H9 (cell line): ENCODE measurements at regions not wholly inside any gene's neighbourhood (a gene's known extent, or its start where the extent isn't known, plus 50 kb on each side); places are given as distances from the start of the nearest gene placed in this dataset.

Source experiments
- DNase-seq: peaks from one replicate; pipeline ENCODE4 v3.0.0-alpha.2; 2017
- H2AFZ ChIP-seq: one replicate; pipeline ENCODE4 v1.6.1; 2013; ENCODE audit warnings: mild to moderate bottlenecking, low read length, control low read depth, moderate library complexity
- H2AK5ac ChIP-seq: 2 replicates; pipeline ENCODE4 v1.6.1; 2013; ENCODE audit warnings: low read length, control low read depth, mixed read lengths; ENCODE audit not compliant: insufficient read length
- H2BK120ac ChIP-seq: one replicate; pipeline ENCODE4 v1.6.1; 2013; ENCODE audit warnings: low read depth, mild to moderate bottlenecking, low read length, control low read depth, inconsistent platforms; ENCODE audit not compliant: poor library complexity, severe bottlenecking
- H2BK12ac ChIP-seq: 2 replicates; pipeline ENCODE4 v1.6.1; 2013; ENCODE audit warnings: low read length, control low read depth, mixed read lengths, low read depth; ENCODE audit not compliant: insufficient read length
- H2BK15ac ChIP-seq: 2 replicates; pipeline ENCODE4 v1.6.1; 2013; ENCODE audit warnings: low read depth, low read length, control low read depth
- H2BK20ac ChIP-seq: one replicate; pipeline ENCODE4 v1.6.1; 2013; ENCODE audit warnings: low read depth, mild to moderate bottlenecking, low read length, control low read depth, inconsistent platforms; ENCODE audit not compliant: poor library complexity, severe bottlenecking
- H2BK5ac ChIP-seq: 2 replicates; pipeline ENCODE4 v1.6.1; 2013; ENCODE audit warnings: low read length, control low read depth, mixed read lengths; ENCODE audit not compliant: insufficient read length
- H3K14ac ChIP-seq: 2 replicates; pipeline ENCODE4 v1.6.1; 2013; ENCODE audit warnings: low read length, control low read depth; ENCODE audit not compliant: insufficient read depth
- H3K18ac ChIP-seq: 2 replicates; pipeline ENCODE4 v1.6.1; 2013; ENCODE audit warnings: low read depth, mild to moderate bottlenecking, mixed read lengths, low read length, control low read depth; ENCODE audit not compliant: insufficient read length
- H3K23ac ChIP-seq: 2 replicates; pipeline ENCODE4 v1.6.1; 2013; ENCODE audit warnings: low read length, control low read depth, mixed read lengths, low read depth; ENCODE audit not compliant: insufficient read length
- H3K23me2 ChIP-seq: 2 replicates; pipeline ENCODE4 v1.6.1; 2013; ENCODE audit warnings: low read depth, mild to moderate bottlenecking, mixed read lengths, low read length, control low read depth; ENCODE audit not compliant: insufficient read length, poor library complexity, severe bottlenecking
- H3K27ac ChIP-seq: 2 replicates; pipeline ENCODE4 v1.5.1; 2013; ENCODE audit warnings: low read length, control low read depth, mixed read lengths, low read depth; ENCODE audit not compliant: insufficient read length
- H3K27me3 ChIP-seq: 2 replicates; pipeline ENCODE4 v1.6.1; 2013; ENCODE audit warnings: low read length, control low read depth, inconsistent platforms; ENCODE audit not compliant: insufficient read depth
- H3K4ac ChIP-seq: 2 replicates; pipeline ENCODE4 v1.6.1; 2013; ENCODE audit warnings: low read depth, mild to moderate bottlenecking, control low read depth, inconsistent platforms, low read length, moderate library complexity
- H3K4me1 ChIP-seq: 2 replicates; pipeline ENCODE4 v1.6.1; 2013; ENCODE audit warnings: low read length, control low read depth, inconsistent platforms; ENCODE audit not compliant: insufficient read depth
- H3K4me2 ChIP-seq: 2 replicates; pipeline ENCODE4 v1.6.1; 2013; ENCODE audit warnings: low read length, control low read depth, mixed read lengths; ENCODE audit not compliant: insufficient read length, insufficient read depth
- H3K56ac ChIP-seq: 2 replicates; pipeline ENCODE4 v1.6.1; 2013; ENCODE audit warnings: low read depth, mild to moderate bottlenecking, mixed read lengths, low read length, control low read depth; ENCODE audit not compliant: insufficient read length
- H3K79me1 ChIP-seq: 2 replicates; pipeline ENCODE4 v1.6.1; 2013; ENCODE audit warnings: low read depth, mild to moderate bottlenecking, moderate library complexity, low read length, control low read depth, inconsistent platforms; ENCODE audit not compliant: insufficient read depth, poor library complexity, severe bottlenecking
- H3K79me2 ChIP-seq: 2 replicates; pipeline ENCODE4 v1.6.1; 2013; ENCODE audit warnings: low read length, control low read depth, inconsistent platforms; ENCODE audit not compliant: insufficient read depth
- H3K9ac ChIP-seq: 2 replicates; pipeline ENCODE4 v1.6.1; 2013; ENCODE audit warnings: low read length, control low read depth, mixed read lengths; ENCODE audit not compliant: insufficient read length; ENCODE audit errors: extremely low read depth
- H3K9me3 ChIP-seq: one replicate; pipeline ENCODE4 v1.6.1; 2013; ENCODE audit warnings: low read depth, low read length, inconsistent platforms; ENCODE audit not compliant: control insufficient read depth
- H3T11ph ChIP-seq: one replicate; pipeline ENCODE4 v1.6.1; 2013; ENCODE audit warnings: mild to moderate bottlenecking, low read length, control low read depth, inconsistent platforms
- H4K20me1 ChIP-seq: one replicate; pipeline ENCODE4 v1.6.1; 2013; ENCODE audit not compliant: control insufficient read depth, insufficient read length, insufficient read depth
- H4K5ac ChIP-seq: 2 replicates; pipeline ENCODE4 v1.6.1; 2013; ENCODE audit warnings: low read depth, mild to moderate bottlenecking, mixed read lengths, low read length, control low read depth; ENCODE audit not compliant: insufficient read length
- H4K8ac ChIP-seq: replicated peaks from 2 replicates; pipeline ENCODE4 v1.6.1; 2013; ENCODE audit warnings: low read length, control low read depth, mixed read lengths, low read depth; ENCODE audit not compliant: insufficient read length
- H4K91ac ChIP-seq: 2 replicates; pipeline ENCODE4 v1.6.1; 2013; ENCODE audit warnings: low read depth, mild to moderate bottlenecking, moderate library complexity, mixed read lengths, low read length, control low read depth; ENCODE audit not compliant: insufficient read length
- H3K27ac Mint-ChIP-seq, 3 experiments: 2 replicates in 2 of 3; 3 replicates in 1 of 3; pipeline ENCODE4 v1.8.0; 2020 to 2021; ENCODE audit warnings: mixed read lengths in 3 of 3, mild to moderate bottlenecking in 1 of 3, moderate library complexity in 1 of 3
- H3K27me3 Mint-ChIP-seq: 2 replicates; pipeline ENCODE4 v1.8.0; 2021; ENCODE audit warnings: low read depth, mild to moderate bottlenecking, moderate library complexity, mixed read lengths
- H3K36me3 Mint-ChIP-seq, 3 experiments: 2 replicates in 2 of 3; 3 replicates in 1 of 3; pipeline ENCODE4 v1.8.0; 2020 to 2021; ENCODE audit warnings: low read depth in 3 of 3, mixed read lengths in 3 of 3; ENCODE audit not compliant: insufficient read depth in 1 of 3
- H3K4me1 Mint-ChIP-seq, 2 experiments: 2 replicates each; pipeline ENCODE4 v1.8.0; 2020; ENCODE audit warnings: mixed read lengths in 2 of 2
- H3K4me3 Mint-ChIP-seq, 2 experiments: 2 replicates in 1 of 2; 3 replicates in 1 of 2; pipeline ENCODE4 v1.8.0; 2020 to 2021; ENCODE audit warnings: mild to moderate bottlenecking in 2 of 2, mixed read lengths in 2 of 2, moderate library complexity in 1 of 2
- H3K9me3 Mint-ChIP-seq, 2 experiments: 2 replicates in 1 of 2; 3 replicates in 1 of 2; pipeline ENCODE4 v1.8.0; 2020; ENCODE audit warnings: mild to moderate bottlenecking in 2 of 2, mixed read lengths in 2 of 2, moderate library complexity in 1 of 2
- CTCF ChIP-seq: fragments of 200-600 bp; sonication (generic); conservative IDR thresholded peaks from 3 replicates; pipeline ENCODE4 v1.8.0; 2021; ENCODE audit warnings: antibody characterized with exemption, mild to moderate bottlenecking
- WGBS: extraction: QIAGEN DNeasy Blood & Tissue Kit; methylation state at CpG from one replicate; pipeline ENCODE4 v1.1.7; 2013; ENCODE audit warnings: missing lambda C conversion rate, low lambda C conversion rate, mixed read lengths; ENCODE audit not compliant: insufficient read length; ENCODE audit errors: extremely low coverage; 5-methylcytosine and 5-hydroxymethylcytosine counted together

- no peaks in the 10 kb centered on the region for H3K27me3 Mint-ChIP-seq
- peaks cover 12% of the 10 kb centered on the region for H3K23me2 ChIP-seq
- no peak overlapping the region for H4K8ac ChIP-seq
- WGBS, result no CpG with 5 or more reads among the region's 26 CpGs
- no peak for TF ChIP-seq CTCF
- H2BK5ac ChIP-seq, result no peak overlapping the region
- no peak overlapping the region; the same call in 1 of the 2 replicates for H2BK15ac ChIP-seq
- peaks cover 80 to 83% of the 10 kb centered on the region in 2 experiments for H3K4me1 Mint-ChIP-seq
- H3K79me1 ChIP-seq, result no peaks in the 10 kb centered on the region
- H3K14ac ChIP-seq, result peak overlapping the region; percentile 80; the same call in 1 of the 2 replicates
- no peaks in the 10 kb centered on the region for H3K27me3 ChIP-seq
- H3K9ac ChIP-seq, result peak overlapping the region; percentile 50
- H4K20me1 ChIP-seq, result no peaks in the 10 kb centered on the region
- H2BK120ac ChIP-seq, result peak overlapping the region; percentile 79
- H3K4ac ChIP-seq, result no peak overlapping the region
- no peak overlapping the region for H3T11ph ChIP-seq
- no peak overlapping the region for H2AK5ac ChIP-seq
- peak; percentile 78 for DNase-seq
- H3K4me2 ChIP-seq, result peak overlapping the region; percentile 96
- H2BK20ac ChIP-seq, result no peak overlapping the region
- H3K18ac ChIP-seq, result peak overlapping the region; percentile 76
- H2AFZ ChIP-seq, result peak overlapping the region; percentile 43
- H3K4me1 ChIP-seq, result peaks cover 16% of the 10 kb centered on the region
- H3K9me3 ChIP-seq, result no peaks in the 10 kb centered on the region
- peak overlapping the region; percentile 62 to 84 for H3K4me3 Mint-ChIP-seq
- H2BK12ac ChIP-seq, result peak overlapping the region; percentile 45
- H3K23ac ChIP-seq, result no peak overlapping the region
- no peaks in the 10 kb centered on the region for H3K36me3 Mint-ChIP-seq
- H3K27ac Mint-ChIP-seq, result peak overlapping the region; percentile 84 to 99 (median 99)
- no peak overlapping the region for H3K56ac ChIP-seq
- H3K27ac ChIP-seq, result peak overlapping the region; percentile 78
- no peaks in the 10 kb centered on the region for H3K9me3 Mint-ChIP-seq
- no peak overlapping the region for H4K91ac ChIP-seq
- H3K79me2 ChIP-seq, result no peaks in the 10 kb centered on the region
- no peak overlapping the region for H4K5ac ChIP-seq
These were observed 101.6 kb upstream of the SSBP2 start for GRCh38 chr5:81852291-81853029.
